ENCODE measurements at regions not wholly inside any gene's neighbourhood (a gene's known extent, or its start where the extent isn't known, plus 50 kb on each side); places are given as distances from the start of the nearest gene placed in this dataset.

GRCh38 chr9:13759551-13759950 is 480.1 kb upstream of the MPDZ start:
- H3K4me3 ChIP-seq (ENCODE audit: low read depth, low read length, poor library complexity, severe bottlenecking): no peak overlapping the region
- no peaks in the 10 kb centered on the region for H3K4me1 ChIP-seq (ENCODE audit: insufficient read depth, low read length, poor library complexity, severe bottlenecking)
- H3K27ac ChIP-seq (ENCODE audit: low read depth, low read length, poor library complexity, severe bottlenecking): no peak overlapping the region
- BruUV-seq (replicated peaks): no TSS peak
- no peak overlapping the region for H2AFZ ChIP-seq (ENCODE audit: low read length)
- H3K4me2 ChIP-seq (ENCODE audit: low read length): no peak overlapping the region
- H3K79me2 ChIP-seq (ENCODE audit: insufficient read depth, low read depth, low read length): no peaks in the 10 kb centered on the region
- H3K9me2 ChIP-seq (ENCODE audit: insufficient read depth, low read length): no peaks in the 10 kb centered on the region
- no peaks in the 10 kb centered on the region for H3K9me3 ChIP-seq (ENCODE audit: low read length)
- POLR2A ChIA-PET: interaction anchor here (0.7 kb wide), 1 partner anchor 24 kb away, joined by 3 read pairs; no protein-coding TSS in a partner anchor
- intact Hi-C loops (cut with micrococcal nuclease; ENCODE audit: unreplicated experiment): no loop called here
- H3K36me3 ChIP-seq (ENCODE audit: insufficient read depth, low read length): no peaks in the 10 kb centered on the region
- no peak for DNase-seq (ENCODE audit: low spot score)
- CTCF ChIA-PET (ENCODE audit: unreplicated experiment): no interaction called here
- no peaks in the 10 kb centered on the region for H4K20me1 ChIP-seq (ENCODE audit: insufficient read depth, low read length)
- no peak for TF ChIP-seq CTCF (conservative IDR thresholded peaks at IDR 0.05; ENCODE audit: low read length)
- TF ChIP-seq EZH2phosphoT487 (IDR thresholded peaks at IDR 0.05; ENCODE audit: borderline replicate concordance, low read depth, low read length): no peak

GRCh38 chr9:13758936-13759335 is 479.4 kb upstream of the MPDZ start:
- TF ChIP-seq CTCF (conservative IDR thresholded peaks at IDR 0.05; ENCODE audit: low read length) (no peak), EZH2phosphoT487 (IDR thresholded peaks at IDR 0.05; ENCODE audit: borderline replicate concordance, low read depth, low read length) (no peak)
- Histone ChIP-seq H3K4me1 (ENCODE audit: insufficient read depth, low read length, poor library complexity, severe bottlenecking) (no peaks in the 10 kb centered on the region), H3K9me2 (ENCODE audit: insufficient read depth, low read length) (no peaks in the 10 kb centered on the region), H3K9me3 (ENCODE audit: low read length) (no peaks in the 10 kb centered on the region), H2AFZ (ENCODE audit: low read length) (no peak overlapping the region), H3K36me3 (ENCODE audit: insufficient read depth, low read length) (no peaks in the 10 kb centered on the region), H3K27ac (ENCODE audit: low read depth, low read length, poor library complexity, severe bottlenecking) (no peak overlapping the region), H3K4me3 (ENCODE audit: low read depth, low read length, poor library complexity, severe bottlenecking) (no peak overlapping the region), H4K20me1 (ENCODE audit: insufficient read depth, low read length) (no peaks in the 10 kb centered on the region), H3K79me2 (ENCODE audit: insufficient read depth, low read depth, low read length) (no peaks in the 10 kb centered on the region), H3K4me2 (ENCODE audit: low read length) (no peak overlapping the region)
- intact Hi-C loops (cut with micrococcal nuclease; ENCODE audit: unreplicated experiment): no loop called here
- DNase-seq (ENCODE audit: low spot score): no peak
- POLR2A ChIA-PET: interaction anchor here (0.7 kb wide), 1 partner anchor 23 kb away, joined by 3 read pairs; no protein-coding TSS in a partner anchor
- no TSS peak for BruUV-seq (replicated peaks)
- CTCF ChIA-PET (ENCODE audit: unreplicated experiment): no interaction called here

- H4K20me1 ChIP-seq (ENCODE audit: insufficient read depth, low read length): no peaks in the 10 kb centered on the region
- no peak for DNase-seq (ENCODE audit: low spot score)
- no peak overlapping the region for H3K4me2 ChIP-seq (ENCODE audit: low read length)
- CTCF ChIA-PET (ENCODE audit: unreplicated experiment): no interaction called here
- H3K79me2 ChIP-seq (ENCODE audit: insufficient read depth, low read depth, low read length): no peaks in the 10 kb centered on the region
- H3K27ac ChIP-seq (ENCODE audit: low read depth, low read length, poor library complexity, severe bottlenecking): no peak overlapping the region
- H2AFZ ChIP-seq (ENCODE audit: low read length): no peak overlapping the region
- no TSS peak for BruUV-seq (replicated peaks)
- H3K4me1 ChIP-seq (ENCODE audit: insufficient read depth, low read length, poor library complexity, severe bottlenecking): no peaks in the 10 kb centered on the region
- POLR2A ChIA-PET: interaction anchor here (0.6 kb wide), 1 partner anchor 533 kb away, joined by 3 read pairs; no protein-coding TSS in a partner anchor
- intact Hi-C loops (cut with micrococcal nuclease; ENCODE audit: unreplicated experiment): no loop called here
- no peaks in the 10 kb centered on the region for H3K36me3 ChIP-seq (ENCODE audit: insufficient read depth, low read length)
- H3K9me2 ChIP-seq (ENCODE audit: insufficient read depth, low read length): no peaks in the 10 kb centered on the region
- TF ChIP-seq CTCF (conservative IDR thresholded peaks at IDR 0.05; ENCODE audit: low read length) (no peak), EZH2phosphoT487 (IDR thresholded peaks at IDR 0.05; ENCODE audit: borderline replicate concordance, low read depth, low read length) (no peak)
- H3K9me3 ChIP-seq (ENCODE audit: low read length): no peaks in the 10 kb centered on the region
- no peak overlapping the region for H3K4me3 ChIP-seq (ENCODE audit: low read depth, low read length, poor library complexity, severe bottlenecking)
These were observed 477.5 kb upstream of the MPDZ start for GRCh38 chr9:13756943-13757342.

Measured in OCI-LY7 (cell line).